ENCODE measurements at regions not wholly inside any gene's neighbourhood (a gene's known extent, or its start where the extent isn't known, plus 50 kb on each side); places are given as distances from the start of the nearest gene placed in this dataset.

DNA sequence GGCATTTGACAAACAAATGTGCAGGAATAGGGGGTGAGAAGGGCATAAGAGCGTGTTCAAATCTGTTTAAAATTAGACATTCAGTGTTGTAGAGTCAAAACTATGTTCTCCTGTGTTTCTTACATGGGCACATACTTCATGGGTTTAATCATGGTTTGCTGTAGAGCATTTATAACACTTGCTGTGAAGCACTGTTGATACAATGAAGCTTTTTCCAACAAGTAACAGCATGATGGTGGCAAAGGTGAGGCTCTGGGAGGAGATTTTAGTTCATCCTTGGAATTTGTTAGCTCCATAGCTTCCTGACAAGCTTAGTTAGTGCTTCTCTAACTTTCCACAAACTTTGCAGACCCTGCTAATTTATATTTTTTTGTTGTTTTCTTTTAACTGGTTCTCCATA lies 900.7 kb downstream of the TFAP2A start:
- no TSS peak for BruUV-seq (replicated peaks)
- no peak for DNase-seq (ENCODE audit: low spot score)
- POLR2A ChIA-PET (ENCODE audit: low non-redundant PET): no interaction called here
- no peaks in the 10 kb centered on the region for H3K4me1 ChIP-seq (ENCODE audit: insufficient read depth, low read length, poor library complexity, severe bottlenecking)
- no peak for TF ChIP-seq CTCF (conservative IDR thresholded peaks at IDR 0.05; ENCODE audit: low read depth, low read length)
- no peak for TF ChIP-seq EZH2 (IDR thresholded peaks at IDR 0.05; ENCODE audit: borderline replicate concordance, low read depth, low read length, poor library complexity, severe bottlenecking)
- no peaks in the 10 kb centered on the region for H3K9me3 ChIP-seq (ENCODE audit: low read depth, low read length, poor library complexity, severe bottlenecking)
- H3K27ac ChIP-seq (ENCODE audit: low read depth, low read length, poor library complexity, severe bottlenecking): no peak overlapping the region
- H3K4me3 ChIP-seq (ENCODE audit: low read depth, low read length, poor library complexity, severe bottlenecking): no peak overlapping the region
- CTCF ChIA-PET: no interaction called here
- no peaks in the 10 kb centered on the region for H3K36me3 ChIP-seq (ENCODE audit: insufficient read depth, low read length, poor library complexity, severe bottlenecking)
- intact Hi-C loops (cut with micrococcal nuclease; ENCODE audit: unreplicated experiment): no loop called here
- no peaks in the 10 kb centered on the region for H3K27me3 ChIP-seq (replicated peaks; ENCODE audit: insufficient read depth, low read depth, low read length, poor library complexity)

- BruUV-seq (replicated peaks): no TSS peak
- POLR2A ChIA-PET (ENCODE audit: low non-redundant PET): interaction anchor here (0.6 kb wide), 1 partner anchor 642 kb away, joined by 4 read pairs; no protein-coding TSS in a partner anchor
- no peak for DNase-seq (ENCODE audit: low spot score)
- intact Hi-C loops (cut with micrococcal nuclease; ENCODE audit: unreplicated experiment): no loop called here
- TF ChIP-seq EZH2 (IDR thresholded peaks at IDR 0.05; ENCODE audit: borderline replicate concordance, low read depth, low read length, poor library complexity, severe bottlenecking) (no peak), CTCF (conservative IDR thresholded peaks at IDR 0.05; ENCODE audit: low read depth, low read length) (no peak)
- no peaks in the 10 kb centered on the region for H3K36me3 ChIP-seq (ENCODE audit: insufficient read depth, low read length, poor library complexity, severe bottlenecking)
- no peak overlapping the region for H3K4me3 ChIP-seq (ENCODE audit: low read depth, low read length, poor library complexity, severe bottlenecking)
- H3K9me3 ChIP-seq (ENCODE audit: low read depth, low read length, poor library complexity, severe bottlenecking): peaks cover 5% of the 10 kb centered on the region
- H3K27ac ChIP-seq (ENCODE audit: low read depth, low read length, poor library complexity, severe bottlenecking): no peak overlapping the region
- CTCF ChIA-PET: no interaction called here
- H3K4me1 ChIP-seq (ENCODE audit: insufficient read depth, low read length, poor library complexity, severe bottlenecking): no peaks in the 10 kb centered on the region
- no peaks in the 10 kb centered on the region for H3K27me3 ChIP-seq (replicated peaks; ENCODE audit: insufficient read depth, low read depth, low read length, poor library complexity)
Observed at GRCh38 chr6:9511157-9511556, 903.7 kb downstream of the TFAP2A start.

GRCh38 chr6:9507136-9507895 lies 907.6 kb downstream of the TFAP2A start:
- DNase-seq (ENCODE audit: low spot score): no peak
- Histone ChIP-seq H3K36me3 (ENCODE audit: insufficient read depth, low read length, poor library complexity, severe bottlenecking) (no peaks in the 10 kb centered on the region), H3K4me1 (ENCODE audit: insufficient read depth, low read length, poor library complexity, severe bottlenecking) (peaks cover 16% of the 10 kb centered on the region), H3K27ac (ENCODE audit: low read depth, low read length, poor library complexity, severe bottlenecking) (no peak overlapping the region), H3K27me3 (replicated peaks; ENCODE audit: insufficient read depth, low read depth, low read length, poor library complexity) (no peaks in the 10 kb centered on the region), H3K9me3 (ENCODE audit: low read depth, low read length, poor library complexity, severe bottlenecking) (peaks cover 5% of the 10 kb centered on the region), H3K4me3 (ENCODE audit: low read depth, low read length, poor library complexity, severe bottlenecking) (no peak overlapping the region)
- POLR2A ChIA-PET (ENCODE audit: low non-redundant PET): no interaction called here
- BruUV-seq (replicated peaks): no TSS peak
- CTCF ChIA-PET: no interaction called here
- intact Hi-C loops (cut with micrococcal nuclease; ENCODE audit: unreplicated experiment): no loop called here
- no peak for TF ChIP-seq EZH2 (IDR thresholded peaks at IDR 0.05; ENCODE audit: borderline replicate concordance, low read depth, low read length, poor library complexity, severe bottlenecking)
- no peak for TF ChIP-seq CTCF (conservative IDR thresholded peaks at IDR 0.05; ENCODE audit: low read depth, low read length)

All from A673 (cell line).